DMS53 treated with DMSO at 0.1 percent for 48 hours (cell line): ENCODE measurements at regions not wholly inside any gene's neighbourhood (a gene's known extent, or its start where the extent isn't known, plus 50 kb on each side); places are given as distances from the start of the nearest gene placed in this dataset.

Experiments
- DNase-seq: peaks from one replicate; lab custom pipeline; 2025; ENCODE audit not compliant: unreplicated experiment; lab: John Stamatoyannopoulos, UW

GRCh38 chrX:45894864-45895645 lies 650.2 kb downstream of the ZNF674 start:
- no peak for DNase-seq

GRCh38 chrX:45889471-45889870 lies 655.8 kb downstream of the ZNF674 start:
- DNase-seq, result no peak

- DNase-seq, result no peak
Measured at GRCh38 chrX:45888518-45888917, 656.7 kb downstream of the ZNF674 start.

- no peak for DNase-seq
Measured at GRCh38 chrX:45885931-45886330, 659.3 kb downstream of the ZNF674 start.

- no peak for DNase-seq
Measured at GRCh38 chrX:45879512-45879911, 665.7 kb downstream of the ZNF674 start.

GRCh38 chrX:45876206-45876605 lies 669.0 kb downstream of the ZNF674 start:
- no peak for DNase-seq

GRCh38 chrX:45873781-45874180 lies 671.4 kb downstream of the ZNF674 start:
- no peak for DNase-seq

- no peak for DNase-seq
Measured at GRCh38 chrX:45872480-45872879, 671.8 kb upstream of the DIPK2B start.

GRCh38 chrX:45868425-45868824 lies 667.7 kb upstream of the DIPK2B start:
- no peak for DNase-seq

GRCh38 chrX:45862801-45863200 lies 662.1 kb upstream of the DIPK2B start:
- DNase-seq, result no peak

- no peak for DNase-seq
Measured at GRCh38 chrX:45860450-45860849, 659.8 kb upstream of the DIPK2B start.

- DNase-seq, result no peak
Measured at GRCh38 chrX:45859407-45859806, 658.7 kb upstream of the DIPK2B start.

- no peak for DNase-seq
Measured at GRCh38 chrX:45852884-45853283, 652.2 kb upstream of the DIPK2B start.

- DNase-seq, result no peak
Measured at GRCh38 chrX:45851434-45851991, 650.8 kb upstream of the DIPK2B start.

GRCh38 chrX:45850775-45851433 lies 650.2 kb upstream of the DIPK2B start:
- DNase-seq, result peak; percentile 30

GRCh38 chrX:45850197-45850774 lies 649.6 kb upstream of the DIPK2B start:
- peak; percentile 30 for DNase-seq

- peak; percentile 50 for DNase-seq
Measured at GRCh38 chrX:45849261-45849862, 648.7 kb upstream of the DIPK2B start.

GRCh38 chrX:45847961-45848360 lies 647.3 kb upstream of the DIPK2B start:
- no peak for DNase-seq

- no peak for DNase-seq
Measured at GRCh38 chrX:45846328-45846727, 645.7 kb upstream of the DIPK2B start.

GRCh38 chrX:45845142-45845541 lies 644.5 kb upstream of the DIPK2B start:
- no peak for DNase-seq

- DNase-seq, result no peak
Measured at GRCh38 chrX:45843518-45843917, 642.8 kb upstream of the DIPK2B start.

- DNase-seq, result no peak
Measured at GRCh38 chrX:45842926-45843315, 642.2 kb upstream of the DIPK2B start.
